Heart right ventricle (tissue), 16 donors: ENCODE measurements at regions not wholly inside any gene's neighbourhood (a gene's known extent, or its start where the extent isn't known, plus 50 kb on each side); places are given as distances from the start of the nearest gene placed in this dataset.

Source experiments
- ATAC-seq, 8 donors: fragments of 200-7000 bp; cut with Tn5 transposase; one replicate each; pipeline ENCODE4 v1.9.1; 2020; ENCODE audit warnings: mild to moderate bottlenecking in 8 of 8, moderate library complexity in 8 of 8, moderate number of reproducible peaks in 1 of 8
- DNase-seq, 2 donors: peaks; one replicate each; pipeline ENCODE4 v3.0.0-alpha.2; 2020
- H3K27ac ChIP-seq, 10 donors: fragments of 200-600 bp; sonication (generic) in 2 of 10; one replicate each; pipeline versions ENCODE4 v1.5.0 to v1.8.0; 2020 to 2022; ENCODE audit warnings: mild to moderate bottlenecking in 3 of 10
- H3K27me3 ChIP-seq, 7 donors: fragments of 200-600 bp; one replicate each; pipeline ENCODE4 v1.8.0; 2021 to 2022; ENCODE audit warnings: mild to moderate bottlenecking in 2 of 7
- H3K36me3 ChIP-seq, 9 donors: fragments of 200-600 bp; sonication (generic) in 1 of 9; one replicate each; pipeline versions ENCODE4 v1.5.0 to v1.8.0; 2020 to 2022; ENCODE audit warnings: mild to moderate bottlenecking in 2 of 9
- H3K4me1 ChIP-seq, 9 donors: fragments of 200-600 bp; sonication (generic) in 1 of 9; one replicate each; pipeline versions ENCODE4 v1.5.0 to v1.8.0; 2020 to 2022; ENCODE audit warnings: mild to moderate bottlenecking in 4 of 9
- H3K4me3 ChIP-seq, 10 donors: fragments of 200-600 bp; sonication (generic) in 2 of 10; one replicate each; pipeline versions ENCODE4 v1.5.0 to v1.8.0; 2020 to 2022; ENCODE audit warnings: mild to moderate bottlenecking in 7 of 10, moderate library complexity in 2 of 10
- H3K9me3 ChIP-seq, 11 donors: fragments of 200-600 bp in 10 of 11; sonication (generic) in 2 of 11; one replicate each; pipeline versions ENCODE4 v1.5.0 to v1.8.0; 2013 to 2022; ENCODE audit warnings: mild to moderate bottlenecking in 2 of 11, control low read depth in 1 of 11, moderate library complexity in 1 of 11
- CTCF ChIP-seq, 9 donors: fragments of 200-600 bp; sonication (generic) in 2 of 9; IDR thresholded peaks; one replicate each; pipeline versions ENCODE4 v1.5.0 to v1.8.0; 2021 to 2022; ENCODE audit warnings: antibody characterized with exemption in 9 of 9, mild to moderate bottlenecking in 5 of 9, moderate library complexity in 1 of 9
- WGBS, 2 donors: extraction: QIAGEN DNeasy Blood & Tissue Kit; methylation state at CpG; one replicate each; pipeline ENCODE4 v1.1.7; 2013; ENCODE audit warnings: inconsistent platforms in 1 of 2; 5-methylcytosine and 5-hydroxymethylcytosine counted together
- intact Hi-C, 10 donors: fragments of 100-400 bp; cut with DNase I; formaldehyde crosslinking; loops; one replicate each; pipeline versions ENCODE4 v1.11.1 to v1.14.2; 2022
- donor health status: Arrhythmogenic right ventricular cardiomyopathy.
- donor health status: ischemic (EF 13 %, LVEDD 7.1; RV severe dilation, severe dysfunction).
- donor health status: healthy with polysubstance abuse.
- donor health status: DM: no; HTN: yes; CAD: no.
- donor health status: DM: no; HTN: no; CAD: no.
- donor health status: ischemic (EF 25% LVEDD 6.9; RV normal size, moderate dysfunction).
- donor health status: ischemic (EF 25% LVEDD 5.7; RV mildly dilated, moderate dysfunction).
- donor health status: healthy.
- donor health status: DM: yes; HTN: yes; CAD: no.
- donor health status: Ischemic cardiomyopathy.
- donor health status: ischemic (EF 35%, LVEDD 5.7; RV mildly dilated, moderate dysfunction).
- donor health status: nonischemic (EF 11% LVEDD 7.7; RV severe dilation, severe dysfunction).
- donor health status: DM: yes; HTN: yes; CAD: no.
- donor health status: PGD.
- donor health status: ischemic (EF 29% LVEDD 5.4; RV normal size, mild dysfunction).
- donor health status: nonischemic (EF 23%, LVEDD 6.1; RV moderate dilation, normal function).

DNA sequence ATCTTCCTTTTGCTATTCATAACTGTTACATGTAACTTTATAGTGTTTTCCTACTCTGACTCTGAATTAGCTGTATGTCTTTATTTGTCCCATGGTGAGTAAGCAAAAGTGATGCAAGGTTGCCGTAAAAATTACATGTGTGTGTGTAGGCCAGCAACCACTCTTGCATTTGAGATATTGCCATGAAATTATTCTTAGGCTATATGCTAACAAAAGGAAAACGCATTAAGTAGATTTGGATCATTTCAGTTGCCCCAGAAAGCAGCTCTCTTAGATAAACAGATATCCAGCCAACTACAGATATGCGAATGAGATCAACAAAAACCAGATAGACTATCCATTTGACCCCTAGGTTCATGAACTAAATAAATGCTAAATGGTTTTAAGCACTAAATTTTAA lies 73.6 kb downstream of the CYLC2 start:
- intact Hi-C loops: no loop called here
- Histone ChIP-seq H3K4me3 (no peak overlapping the region), H3K27ac (no peak overlapping the region), H3K9me3 (peaks cover 0 to 3% (median 0%) of the 10 kb centered on the region in 11 donors), H3K4me1 (no peaks in the 10 kb centered on the region), H3K27me3 (no peaks in the 10 kb centered on the region), H3K36me3 (no peaks in the 10 kb centered on the region)
- DNase-seq (no peak), ATAC-seq (no peak)
- no peak for TF ChIP-seq CTCF (IDR thresholded peaks at IDR 0.05)
- WGBS, 2 donors: 52 to 57% methylated on average over 3 of the region's 3 CpGs

DNA sequence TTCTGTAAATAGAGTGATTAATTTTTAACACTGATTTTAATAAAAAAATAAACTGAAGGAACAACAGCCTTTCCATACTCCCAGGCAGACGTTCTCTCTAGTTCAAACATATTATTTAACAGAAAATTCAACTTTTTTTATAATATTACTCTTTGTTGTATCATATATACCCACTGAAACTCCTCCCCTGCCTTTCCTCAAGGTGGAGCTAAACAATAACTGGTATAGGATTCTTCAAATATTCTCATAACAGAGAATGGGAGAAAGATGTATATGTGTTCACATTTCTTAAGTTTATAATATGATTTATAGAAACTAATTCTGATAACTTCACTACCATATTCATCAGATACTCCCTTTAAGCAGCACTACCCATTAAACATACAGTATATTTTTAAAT lies 83.4 kb downstream of the CYLC2 start:
- Histone ChIP-seq H3K27ac (no peak overlapping the region), H3K4me3 (no peak overlapping the region), H3K27me3 (no peaks in the 10 kb centered on the region), H3K4me1 (no peaks in the 10 kb centered on the region), H3K9me3 (peaks cover 0 to 4% (median 0%) of the 10 kb centered on the region in 11 donors), H3K36me3 (no peaks in the 10 kb centered on the region)
- DNase-seq (no peak), ATAC-seq (no peak)
- TF ChIP-seq CTCF (IDR thresholded peaks at IDR 0.05): no peak
- intact Hi-C loops: no loop called here
- WGBS, 2 donors: 46 to 60% methylated on average over 1 of the region's 1 CpG

GRCh38 chr9:103082494-103082893 lies 87.4 kb downstream of the CYLC2 start:
- Histone ChIP-seq H3K36me3 (no peaks in the 10 kb centered on the region), H3K4me1 (no peaks in the 10 kb centered on the region), H3K9me3 (peaks cover 0 to 6% (median 0%) of the 10 kb centered on the region in 11 donors), H3K27ac (no peak overlapping the region), H3K4me3 (no peak overlapping the region), H3K27me3 (no peaks in the 10 kb centered on the region)
- no peak for TF ChIP-seq CTCF (IDR thresholded peaks at IDR 0.05)
- DNase-seq: no peak
- no peak for ATAC-seq
- WGBS, 2 donors: 56 to 68% methylated on average over 1 of the region's 1 CpG
- intact Hi-C loops: no loop called here

GRCh38 chr9:103089357-103089756 lies 94.2 kb downstream of the CYLC2 start:
- 96 to 98% methylated on average over 1 of the region's 1 CpG for WGBS, 2 donors
- Histone ChIP-seq H3K4me3 (no peak overlapping the region), H3K27ac (no peak overlapping the region), H3K27me3 (no peaks in the 10 kb centered on the region), H3K4me1 (no peaks in the 10 kb centered on the region), H3K36me3 (no peaks in the 10 kb centered on the region), H3K9me3 (peaks cover 0 to 6% (median 0%) of the 10 kb centered on the region in 11 donors)
- intact Hi-C loops: no loop called here
- no peak for DNase-seq
- no peak for TF ChIP-seq CTCF (IDR thresholded peaks at IDR 0.05)
- no peak for ATAC-seq

- H3K27ac ChIP-seq: no peak overlapping the region
- no peak for ATAC-seq
- intact Hi-C loops: no loop called here
- WGBS, 2 donors: 84 to 87% methylated on average over 9 of the region's 9 CpGs
- no peak for DNase-seq
- TF ChIP-seq CTCF (IDR thresholded peaks at IDR 0.05): no peak
- H3K36me3 ChIP-seq: no peaks in the 10 kb centered on the region
- H3K4me3 ChIP-seq: no peak overlapping the region
- H3K9me3 ChIP-seq: peaks cover 0 to 15% (median 0%) of the 10 kb centered on the region in 11 donors
- H3K4me1 ChIP-seq: no peaks in the 10 kb centered on the region
- H3K27me3 ChIP-seq: no peaks in the 10 kb centered on the region
Measured at GRCh38 chr9:103104101-103104500, 109.0 kb downstream of the CYLC2 start.
